Vagina (tissue), 2 donors: ENCODE measurements at regions not wholly inside any gene's neighbourhood (a gene's known extent, or its start where the extent isn't known, plus 50 kb on each side); places are given as distances from the start of the nearest gene placed in this dataset.
"Not testable (repeated sequence)": the region's sequence is repeated elsewhere in the genome, so short reads cannot be mapped to it uniquely, and the experiment has no call there.

ENCODE experiments used
- POLR2AphosphoS5 ChIP-seq, 2 donors: sonication (generic); formaldehyde crosslinking; IDR thresholded peaks; one replicate each; pipeline ENCODE4 v1.9.0; 2017; ENCODE audit warnings: antibody characterized with exemption in 2 of 2, mild to moderate bottlenecking in 2 of 2, low read depth in 1 of 2; ENCODE audit not compliant: insufficient read depth in 1 of 2
- TF ChIP-seq, protein P1 (sequence below), 3 experiments: fragments of 450-650 bp in 2 of 3; fragments of 200-600 bp in 1 of 3; sonication (generic) in 1 of 3; IDR thresholded peaks; one replicate each; pipeline ENCODE4 v1.5.1; 2017 to 2019; ENCODE audit warnings: antibody characterized with exemption in 3 of 3, mild to moderate bottlenecking in 2 of 3, moderate library complexity in 2 of 3

DNA sequence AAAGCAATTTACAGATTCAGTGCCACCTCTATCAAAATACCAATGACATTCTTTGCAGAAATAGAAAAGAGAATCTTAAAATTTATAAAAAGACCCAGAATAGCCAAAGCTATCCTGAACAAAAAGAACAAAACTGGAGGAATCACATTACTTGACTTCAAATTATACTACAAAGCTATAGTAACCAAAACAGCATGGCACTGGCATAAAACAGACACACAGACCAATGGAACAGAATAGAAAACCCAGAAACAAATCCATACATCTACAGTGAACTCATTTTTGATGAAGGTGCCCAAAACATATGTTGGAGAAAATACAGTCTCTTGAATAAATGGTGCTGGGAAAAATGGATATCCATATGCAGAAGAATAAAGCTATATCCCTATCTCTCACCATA is 578.9 kb upstream of the IL12A start:
- TF ChIP-seq, protein P1, sequence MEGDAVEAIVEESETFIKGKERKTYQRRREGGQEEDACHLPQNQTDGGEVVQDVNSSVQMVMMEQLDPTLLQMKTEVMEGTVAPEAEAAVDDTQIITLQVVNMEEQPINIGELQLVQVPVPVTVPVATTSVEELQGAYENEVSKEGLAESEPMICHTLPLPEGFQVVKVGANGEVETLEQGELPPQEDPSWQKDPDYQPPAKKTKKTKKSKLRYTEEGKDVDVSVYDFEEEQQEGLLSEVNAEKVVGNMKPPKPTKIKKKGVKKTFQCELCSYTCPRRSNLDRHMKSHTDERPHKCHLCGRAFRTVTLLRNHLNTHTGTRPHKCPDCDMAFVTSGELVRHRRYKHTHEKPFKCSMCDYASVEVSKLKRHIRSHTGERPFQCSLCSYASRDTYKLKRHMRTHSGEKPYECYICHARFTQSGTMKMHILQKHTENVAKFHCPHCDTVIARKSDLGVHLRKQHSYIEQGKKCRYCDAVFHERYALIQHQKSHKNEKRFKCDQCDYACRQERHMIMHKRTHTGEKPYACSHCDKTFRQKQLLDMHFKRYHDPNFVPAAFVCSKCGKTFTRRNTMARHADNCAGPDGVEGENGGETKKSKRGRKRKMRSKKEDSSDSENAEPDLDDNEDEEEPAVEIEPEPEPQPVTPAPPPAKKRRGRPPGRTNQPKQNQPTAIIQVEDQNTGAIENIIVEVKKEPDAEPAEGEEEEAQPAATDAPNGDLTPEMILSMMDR (IDR thresholded peaks at IDR 0.05) = not testable (repeated sequence)
- not testable (repeated sequence) for TF ChIP-seq POLR2AphosphoS5 (IDR thresholded peaks at IDR 0.05; ENCODE audit: insufficient read depth in 1 of 2, low read depth in 1 of 2)
